Activated T-helper 1 cell treated with anti-CD3 and anti-CD28 coated beads, Interleukin-12 subunit alpha, Interleukin-12 subunit beta, Interleukin-2, Interleukin-4 antibody, amounts not matched to agents 30 ng/mL and 10 ng/mL and 1 ng/mL, durations not matched to agents 14 hours and 24 hours and 36 hours (primary cell): ENCODE measurements at regions not wholly inside any gene's neighbourhood (a gene's known extent, or its start where the extent isn't known, plus 50 kb on each side); places are given as distances from the start of the nearest gene placed in this dataset.

Experiments used
- DNase-seq: peaks from one replicate; pipeline ENCODE4 v3.0.0; 2021; ENCODE audit warnings: low spot score
- H3K27ac Mint-ChIP-seq: one replicate; pipeline ENCODE4 v1.8.0; 2021; ENCODE audit warnings: mild to moderate bottlenecking, mixed read lengths
- H3K27me3 Mint-ChIP-seq: one replicate; pipeline ENCODE4 v1.8.0; 2022; ENCODE audit warnings: mild to moderate bottlenecking, moderate library complexity, mixed read lengths; ENCODE audit not compliant: insufficient read depth
- H3K36me3 Mint-ChIP-seq: one replicate; pipeline ENCODE4 v1.8.0; 2021; ENCODE audit warnings: low read depth, mixed read lengths
- H3K4me1 Mint-ChIP-seq: one replicate; pipeline ENCODE4 v1.8.0; 2021; ENCODE audit warnings: low read depth, mixed read lengths
- H3K4me3 Mint-ChIP-seq: one replicate; pipeline ENCODE4 v1.8.0; 2021; ENCODE audit warnings: mild to moderate bottlenecking, moderate library complexity, mixed read lengths
- H3K9me3 Mint-ChIP-seq: one replicate; pipeline ENCODE4 v1.8.0; 2021; ENCODE audit warnings: mixed read lengths
- intact Hi-C: fragments of 100-400 bp; cut with micrococcal nuclease; formaldehyde crosslinking; loops from one replicate; pipeline ENCODE4 v1.15.1; 2024

DNA sequence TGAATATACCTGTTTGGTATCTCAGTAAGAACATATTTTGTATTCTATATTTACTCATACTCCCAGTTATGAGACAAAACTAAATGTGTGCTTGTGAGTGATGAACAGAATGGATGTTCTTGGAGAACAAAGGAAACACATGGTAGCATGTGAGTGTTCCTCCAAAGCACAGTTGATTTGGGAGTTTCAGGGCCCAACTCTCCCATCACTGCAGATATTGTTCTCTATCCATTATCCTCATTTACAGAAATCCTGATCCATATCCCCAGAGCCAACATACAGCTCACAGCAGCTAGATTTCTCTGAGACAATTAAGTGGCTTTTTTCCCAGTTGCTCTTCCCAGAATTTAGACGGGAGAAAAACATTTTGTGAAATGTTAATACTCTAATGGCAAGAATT is 75.6 kb upstream of the MAPRE2 start:
- Mint-ChIP-seq H3K27me3 (peaks cover 4% of the 10 kb centered on the region), H3K36me3 (no peaks in the 10 kb centered on the region)

DNA sequence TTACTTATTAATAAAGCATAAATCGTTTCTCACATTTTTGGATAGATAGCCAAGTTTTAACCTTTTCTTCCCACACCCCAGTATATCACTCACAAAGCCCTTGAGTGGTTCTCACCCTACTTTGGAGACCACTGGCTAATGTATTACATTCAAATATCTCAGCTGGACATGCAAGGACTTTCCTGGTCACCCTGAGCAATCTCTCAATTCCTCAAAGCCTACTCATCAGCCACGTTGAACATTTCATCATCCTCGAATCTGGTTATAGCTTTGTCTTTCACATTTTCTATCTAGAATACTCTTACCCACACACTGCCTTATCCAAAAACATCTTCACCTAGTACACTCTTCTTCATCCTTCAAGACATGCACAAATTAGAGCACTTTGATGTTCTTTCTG is 71.1 kb upstream of the MAPRE2 start:
- no peak for DNase-seq
- no peak overlapping the region for H3K4me3 Mint-ChIP-seq
- peaks cover 1% of the 10 kb centered on the region for H3K36me3 Mint-ChIP-seq
- peaks cover 13% of the 10 kb centered on the region for H3K27me3 Mint-ChIP-seq
- no peak overlapping the region for H3K27ac Mint-ChIP-seq
- peaks cover 4% of the 10 kb centered on the region for H3K4me1 Mint-ChIP-seq
- H3K9me3 Mint-ChIP-seq = peaks cover 4% of the 10 kb centered on the region
- intact Hi-C loops = loop anchor here (10.0 kb wide), 1 partner anchor 1005 kb away; the partner anchor contains the start of gene RMP24

More for the DNA sequence above, 75.6 kb upstream of the MAPRE2 start:
- Mint-ChIP-seq H3K27ac (no peak overlapping the region), H3K4me1 (no peaks in the 10 kb centered on the region), H3K4me3 (no peak overlapping the region), H3K9me3 (no peaks in the 10 kb centered on the region)
- intact Hi-C loops = no loop called here
- DNase-seq = no peak

DNA sequence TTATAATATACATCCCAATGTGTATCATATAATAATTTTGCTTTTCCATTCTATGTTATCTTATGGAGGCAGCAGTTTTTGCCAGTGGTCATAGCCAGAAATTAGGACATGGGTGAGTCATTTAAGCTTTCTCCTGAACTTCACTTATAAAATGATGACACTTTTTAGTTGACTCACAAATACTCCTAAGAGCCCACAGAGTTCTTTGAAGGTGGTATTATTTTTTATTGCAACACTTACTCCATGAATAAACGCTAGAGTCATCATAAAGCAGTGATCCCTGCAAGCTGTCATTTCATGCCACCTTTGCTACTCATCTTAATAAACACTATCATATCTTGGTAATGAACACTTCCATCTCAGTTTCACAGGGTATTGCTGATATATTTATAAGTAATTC is 69.9 kb upstream of the MAPRE2 start:
- Mint-ChIP-seq H3K4me1 (peaks cover 4% of the 10 kb centered on the region), H3K4me3 (no peak overlapping the region), H3K36me3 (peaks cover 1% of the 10 kb centered on the region), H3K27me3 (peaks cover 23% of the 10 kb centered on the region), H3K9me3 (peaks cover 4% of the 10 kb centered on the region), H3K27ac (no peak overlapping the region)
- no peak for DNase-seq
- intact Hi-C loops = loop anchor here (10.0 kb wide), 1 partner anchor 1003 kb away; the partner anchor contains the start of gene RMP24

DNA sequence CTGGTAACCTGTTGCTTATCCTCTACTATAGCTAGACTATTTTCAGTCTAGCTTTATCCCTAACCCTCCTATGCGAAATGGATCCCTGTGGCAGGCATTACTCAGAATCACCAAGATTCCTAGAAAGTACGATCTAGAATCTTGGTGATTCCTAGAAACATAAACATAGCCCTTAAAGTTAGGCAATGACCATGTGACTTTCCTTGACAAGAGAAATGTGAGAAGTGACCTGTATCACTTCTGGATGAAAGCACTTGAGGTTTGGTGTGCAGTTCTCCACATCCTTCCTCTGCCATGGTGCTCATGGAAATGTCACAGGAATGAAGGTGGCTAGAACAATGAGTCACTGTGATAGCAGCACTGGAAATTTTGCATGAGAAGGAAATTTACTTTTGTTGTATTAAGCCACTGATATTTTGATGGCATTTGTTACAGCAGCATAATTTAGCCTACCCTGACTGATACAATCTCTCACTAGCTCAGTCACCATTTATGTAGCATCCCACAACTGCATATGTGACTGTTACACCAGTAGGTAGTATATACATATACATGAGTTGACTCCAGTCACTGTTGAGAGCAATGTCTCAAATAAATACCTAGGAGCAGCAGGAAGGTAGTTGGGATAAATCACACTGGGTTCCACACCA is 68.3 kb upstream of the MAPRE2 start:
- peaks cover 26% of the 10 kb centered on the region for H3K27me3 Mint-ChIP-seq
- H3K9me3 Mint-ChIP-seq = peaks cover 4% of the 10 kb centered on the region
- peaks cover 1% of the 10 kb centered on the region for H3K36me3 Mint-ChIP-seq
- H3K27ac Mint-ChIP-seq = no peak overlapping the region
- intact Hi-C loops = loop anchor here (10.0 kb wide), 1 partner anchor 1002 kb away; the partner anchor contains the start of gene RMP24
- no peak for DNase-seq
- H3K4me1 Mint-ChIP-seq = peaks cover 7% of the 10 kb centered on the region
- no peak overlapping the region for H3K4me3 Mint-ChIP-seq

DNA sequence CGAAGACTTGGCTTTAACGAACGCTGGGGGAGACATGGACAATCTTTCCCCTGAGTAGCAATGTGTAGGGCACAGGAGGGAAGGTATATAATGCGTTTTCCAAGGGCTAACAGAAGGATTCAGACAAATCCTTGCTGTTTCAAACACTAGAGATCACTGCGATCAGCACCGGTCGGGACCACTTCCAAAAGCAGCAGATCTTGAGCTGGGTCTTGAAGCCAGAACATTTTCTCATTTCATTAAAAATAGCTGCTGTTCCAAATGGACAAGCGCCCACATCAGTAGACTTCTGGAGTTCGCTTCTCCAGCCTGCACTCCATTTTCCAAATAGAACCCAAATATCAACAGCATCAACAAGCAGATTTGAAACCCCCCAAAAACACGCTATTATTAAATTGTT is 65.1 kb upstream of the MAPRE2 start:
- H3K9me3 Mint-ChIP-seq = peaks cover 4% of the 10 kb centered on the region
- no peak overlapping the region for H3K27ac Mint-ChIP-seq
- intact Hi-C loops = loop anchor here (5.0 to 10.0 kb wide), 5 partner anchors 51 to 999 kb away; partner anchors contain the start of genes INO80C and RMP24

DNA sequence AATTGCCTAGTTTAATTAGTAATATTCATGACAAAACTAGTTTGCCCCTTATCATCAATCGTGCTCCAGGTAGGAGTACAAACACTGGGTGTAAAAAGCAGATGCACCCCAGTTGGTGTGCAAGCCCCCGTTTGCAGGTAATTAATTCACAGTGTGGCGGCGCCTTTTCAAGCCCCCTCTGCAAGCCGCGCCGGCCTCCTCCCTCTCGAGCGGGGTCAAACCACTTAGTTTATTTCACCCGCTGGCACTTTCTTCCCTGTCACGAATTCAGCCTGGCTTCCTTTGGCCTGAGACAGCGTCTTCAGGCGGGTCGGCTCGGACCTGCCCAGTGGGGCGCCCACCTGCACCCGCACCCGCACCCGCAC is 64.7 kb upstream of the MAPRE2 start:
- Mint-ChIP-seq H3K9me3 (peaks cover 4% of the 10 kb centered on the region), H3K27me3 (peaks cover 27% of the 10 kb centered on the region), H3K4me1 (peaks cover 25% of the 10 kb centered on the region), H3K4me3 (peak overlapping the region; percentile 76), H3K27ac (no peak overlapping the region), H3K36me3 (peaks cover 1% of the 10 kb centered on the region)
- intact Hi-C loops = loop anchor here (5.0 to 10.0 kb wide), 5 partner anchors 51 to 998 kb away; partner anchors contain the start of genes INO80C and RMP24
- DNase-seq = no peak

More for the DNA sequence above, 65.1 kb upstream of the MAPRE2 start:
- H3K4me1 Mint-ChIP-seq = peaks cover 25% of the 10 kb centered on the region
- peak overlapping the region; percentile 76 for H3K4me3 Mint-ChIP-seq
- no peak for DNase-seq
- peaks cover 27% of the 10 kb centered on the region for H3K27me3 Mint-ChIP-seq
- H3K36me3 Mint-ChIP-seq = peaks cover 1% of the 10 kb centered on the region

DNA sequence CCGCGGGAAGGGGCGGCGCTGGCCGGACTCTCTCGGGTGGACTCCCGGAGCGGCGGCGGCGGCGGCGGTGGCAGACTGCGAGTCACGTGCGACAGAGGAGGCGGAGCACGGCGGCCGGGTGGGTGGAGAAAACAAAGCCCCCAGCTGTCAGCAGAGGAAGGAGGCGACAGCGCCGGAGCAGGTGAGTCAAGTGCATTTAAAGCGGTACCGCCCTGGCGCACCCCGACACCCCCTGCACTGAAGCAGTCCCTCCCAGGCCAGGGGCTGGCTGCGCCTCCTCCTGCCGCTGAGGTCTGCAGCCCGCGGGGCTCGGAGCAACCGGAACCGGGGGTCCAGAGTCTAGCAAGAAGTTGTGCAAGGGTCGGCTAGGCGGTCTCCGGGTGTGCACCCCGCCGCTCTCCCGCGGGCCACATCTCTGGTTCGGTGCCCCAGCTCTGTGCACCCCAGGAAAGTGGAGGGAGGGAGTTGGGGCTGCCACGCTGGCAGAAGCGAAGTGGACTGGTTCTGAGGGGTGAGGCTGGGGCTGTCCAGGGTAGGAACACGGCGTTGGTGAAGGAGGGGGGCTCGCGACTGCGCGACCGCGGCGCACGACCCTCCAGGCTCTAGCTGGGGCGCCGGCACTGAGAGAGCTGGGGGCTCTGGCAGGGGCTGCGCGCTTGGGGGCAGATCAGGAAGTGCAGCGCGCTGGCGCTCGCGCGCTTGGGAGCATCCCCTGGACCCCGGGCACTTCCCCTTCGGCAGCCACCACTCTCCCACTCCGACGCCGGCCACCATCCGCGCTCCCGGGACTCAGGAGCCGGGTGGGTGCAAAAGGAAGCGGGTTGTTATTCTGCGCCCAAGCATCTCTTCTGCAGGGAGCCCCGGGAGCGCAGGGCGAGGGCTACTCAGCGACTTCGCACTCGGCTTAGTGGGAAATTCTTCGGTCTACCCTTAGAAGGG is 64.0 kb upstream of the MAPRE2 start:
- Mint-ChIP-seq H3K36me3 (peaks cover 1% of the 10 kb centered on the region), H3K9me3 (peaks cover 4% of the 10 kb centered on the region), H3K4me3 (peak overlapping the region; percentile 78), H3K27ac (no peak overlapping the region), H3K4me1 (peaks cover 25% of the 10 kb centered on the region), H3K27me3 (peaks cover 31% of the 10 kb centered on the region)
- intact Hi-C loops = loop anchor here (5.0 to 10.0 kb wide), 5 partner anchors 50 to 998 kb away; partner anchors contain the start of genes INO80C and RMP24
- DNase-seq = peak; percentile 55

DNA sequence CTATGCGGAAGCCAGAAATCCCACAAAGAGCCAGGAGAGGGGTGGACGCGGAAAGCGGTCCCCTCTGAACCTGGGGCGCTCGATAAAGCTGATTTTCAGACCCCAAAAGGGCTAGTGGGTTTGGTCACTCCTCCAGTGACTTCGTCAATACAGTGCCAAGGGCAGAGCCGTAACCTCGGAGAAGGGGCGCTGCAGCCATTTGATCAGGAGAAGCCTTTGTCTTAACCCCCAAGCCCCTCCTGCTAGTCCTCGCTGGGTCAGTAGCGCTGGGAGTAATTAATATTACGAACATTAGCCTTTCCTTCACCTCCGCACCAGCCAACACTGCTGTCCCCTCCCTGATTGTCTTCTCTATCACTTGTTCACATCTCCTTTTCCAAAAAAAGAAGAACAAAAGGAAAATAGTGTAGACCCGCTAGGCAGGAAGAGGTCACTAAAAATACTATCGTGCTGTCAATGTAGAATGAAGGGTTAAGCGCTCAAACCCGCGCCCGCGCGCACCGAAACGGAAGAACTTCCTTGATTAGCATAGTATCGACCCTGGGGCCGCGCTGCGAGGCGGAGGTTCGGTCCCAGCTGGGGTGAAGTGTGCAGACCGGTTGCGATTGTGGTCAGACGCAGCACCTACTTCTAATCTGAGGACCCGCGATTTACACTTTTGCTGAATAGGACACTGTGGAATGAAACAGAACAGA is 63.2 kb upstream of the MAPRE2 start:
- H3K36me3 Mint-ChIP-seq = peaks cover 1% of the 10 kb centered on the region
- DNase-seq = no peak
- peaks cover 25% of the 10 kb centered on the region for H3K4me1 Mint-ChIP-seq
- H3K9me3 Mint-ChIP-seq = peaks cover 4% of the 10 kb centered on the region
- H3K4me3 Mint-ChIP-seq = peak overlapping the region; percentile 78
- intact Hi-C loops = loop anchor here (2.0 to 10.0 kb wide), 8 partner anchors 49 to 1151 kb away; partner anchors contain the start of genes ELP2, INO80C, RMP24 and SLC39A6
- H3K27ac Mint-ChIP-seq = peak overlapping the region; percentile 78
- peaks cover 34% of the 10 kb centered on the region for H3K27me3 Mint-ChIP-seq

DNA sequence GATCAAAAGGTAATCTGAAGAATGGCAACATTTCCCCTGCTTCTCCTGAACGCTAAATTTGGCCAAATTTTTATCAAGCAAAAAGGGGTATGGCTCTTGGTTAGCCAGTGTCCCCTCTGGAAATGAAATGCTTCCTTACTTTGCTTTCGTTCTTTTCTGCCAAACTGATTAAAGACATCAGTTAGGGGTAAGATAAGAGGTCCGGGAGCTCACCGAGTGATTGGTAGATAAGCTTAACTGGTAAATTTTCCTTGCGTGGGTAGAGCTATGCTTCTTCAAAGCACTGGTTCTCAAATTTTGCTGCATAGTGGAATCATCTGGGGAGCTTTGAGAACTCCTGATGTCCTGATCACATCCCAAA is 62.7 kb upstream of the MAPRE2 start:
- Mint-ChIP-seq H3K9me3 (no peaks in the 10 kb centered on the region), H3K27ac (peak overlapping the region; percentile 44), H3K27me3 (peaks cover 31% of the 10 kb centered on the region), H3K4me1 (peaks cover 21% of the 10 kb centered on the region), H3K36me3 (peaks cover 1% of the 10 kb centered on the region), H3K4me3 (peak overlapping the region; percentile 78)
- no peak for DNase-seq
- intact Hi-C loops = loop anchor here (2.0 to 10.0 kb wide), 8 partner anchors 49 to 1150 kb away; partner anchors contain the start of genes ELP2, INO80C, RMP24 and SLC39A6

DNA sequence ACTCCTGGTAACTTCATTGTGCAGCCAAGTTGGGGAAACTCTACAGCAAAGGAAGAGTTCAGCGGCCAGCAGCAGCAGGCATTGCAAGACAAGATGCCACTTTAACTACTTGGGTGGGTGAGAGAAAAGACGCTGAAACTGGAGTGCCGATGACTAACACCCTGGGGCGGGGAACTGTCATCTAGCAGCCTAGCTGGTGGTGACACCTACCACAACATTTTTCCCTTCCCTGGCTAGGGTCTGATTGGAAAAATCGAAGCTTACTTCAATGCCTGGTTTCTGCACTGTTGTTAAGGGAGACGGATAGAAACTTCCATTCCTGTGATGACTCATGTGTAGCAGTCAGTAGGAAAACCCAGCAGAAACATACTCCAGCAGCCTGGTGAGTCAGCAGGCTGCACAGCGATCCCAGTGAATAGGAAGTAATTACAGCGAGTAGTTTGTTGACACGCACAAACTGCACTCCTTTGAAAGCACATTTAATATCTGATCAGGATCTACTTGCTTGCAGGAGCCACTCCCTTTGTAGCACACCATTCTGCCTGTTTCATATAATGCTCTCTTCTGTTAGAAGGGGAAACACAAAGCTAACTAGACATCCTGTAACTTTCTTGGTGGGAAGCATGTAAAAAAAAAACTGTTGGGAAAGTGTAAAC is 62.1 kb upstream of the MAPRE2 start:
- peaks cover 21% of the 10 kb centered on the region for H3K4me1 Mint-ChIP-seq
- H3K4me3 Mint-ChIP-seq = peak overlapping the region; percentile 78
- peaks cover 1% of the 10 kb centered on the region for H3K36me3 Mint-ChIP-seq
- H3K27me3 Mint-ChIP-seq = peaks cover 34% of the 10 kb centered on the region
- intact Hi-C loops = loop anchor here (1.0 to 10.0 kb wide), 14 partner anchors 48 to 1150 kb away; partner anchors contain the start of genes ELP2, INO80C, MAPRE2 and RMP24
- H3K9me3 Mint-ChIP-seq = no peaks in the 10 kb centered on the region
- DNase-seq = peak; percentile 21
- H3K27ac Mint-ChIP-seq = peak overlapping the region; percentile 44

DNA sequence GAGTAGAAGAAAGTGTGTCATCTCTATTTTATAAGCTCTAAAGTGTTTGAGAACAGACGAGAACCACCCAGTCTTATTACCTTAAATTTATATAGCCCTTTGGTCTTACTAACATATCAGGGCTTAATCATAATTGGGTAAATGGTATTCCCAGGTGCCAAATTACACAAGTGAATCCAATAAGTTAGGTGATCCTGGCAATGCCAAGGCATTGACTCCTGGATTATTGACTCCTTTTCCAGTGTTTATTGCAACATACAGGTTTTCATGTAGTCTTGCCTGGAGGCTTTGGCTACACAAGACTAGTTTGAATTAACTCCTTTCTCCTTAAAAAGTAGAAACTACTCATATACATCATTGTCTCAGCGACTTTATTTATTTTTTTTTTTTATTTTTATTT is 59.7 kb upstream of the MAPRE2 start:
- Mint-ChIP-seq H3K27me3 (peaks cover 16% of the 10 kb centered on the region), H3K36me3 (no peaks in the 10 kb centered on the region), H3K9me3 (no peaks in the 10 kb centered on the region), H3K4me1 (peaks cover 21% of the 10 kb centered on the region), H3K4me3 (no peak overlapping the region), H3K27ac (no peak overlapping the region)
- no peak for DNase-seq
- intact Hi-C loops = no loop called here

DNA sequence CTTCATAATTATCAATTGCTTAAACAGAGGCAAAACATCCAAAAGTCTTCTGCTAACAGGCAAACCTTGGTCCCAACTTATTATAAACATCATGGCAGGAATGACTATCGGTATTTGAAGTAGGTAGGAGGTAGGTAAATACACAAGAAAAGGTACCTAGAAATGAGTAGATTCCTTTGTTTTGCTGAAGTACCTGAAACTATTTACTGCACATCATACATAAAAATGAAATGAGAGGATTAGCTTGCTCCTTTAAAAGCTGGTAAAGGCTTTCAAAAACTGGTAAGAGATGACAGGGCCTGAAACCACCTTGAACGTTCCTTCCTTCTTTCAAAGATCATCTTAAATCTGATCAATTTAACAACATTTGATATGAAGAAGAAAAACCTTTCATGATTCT is 55.2 kb upstream of the MAPRE2 start:
- no peak for DNase-seq
- H3K4me1 Mint-ChIP-seq = no peaks in the 10 kb centered on the region
- H3K36me3 Mint-ChIP-seq = no peaks in the 10 kb centered on the region
- H3K9me3 Mint-ChIP-seq = no peaks in the 10 kb centered on the region
- no peak overlapping the region for H3K4me3 Mint-ChIP-seq
- H3K27me3 Mint-ChIP-seq = peaks cover 14% of the 10 kb centered on the region
- intact Hi-C loops = loop anchor here (1.0 kb wide), 1 partner anchor 511 kb away; the partner anchor contains the start of gene INO80C
- no peak overlapping the region for H3K27ac Mint-ChIP-seq
